ENCODE measurements at regions not wholly inside any gene's neighbourhood (a gene's known extent, or its start where the extent isn't known, plus 50 kb on each side); places are given as distances from the start of the nearest gene placed in this dataset.
A peak's percentile ranks its signal among the peaks of the same experiment; 100 is the strongest.

DNA sequence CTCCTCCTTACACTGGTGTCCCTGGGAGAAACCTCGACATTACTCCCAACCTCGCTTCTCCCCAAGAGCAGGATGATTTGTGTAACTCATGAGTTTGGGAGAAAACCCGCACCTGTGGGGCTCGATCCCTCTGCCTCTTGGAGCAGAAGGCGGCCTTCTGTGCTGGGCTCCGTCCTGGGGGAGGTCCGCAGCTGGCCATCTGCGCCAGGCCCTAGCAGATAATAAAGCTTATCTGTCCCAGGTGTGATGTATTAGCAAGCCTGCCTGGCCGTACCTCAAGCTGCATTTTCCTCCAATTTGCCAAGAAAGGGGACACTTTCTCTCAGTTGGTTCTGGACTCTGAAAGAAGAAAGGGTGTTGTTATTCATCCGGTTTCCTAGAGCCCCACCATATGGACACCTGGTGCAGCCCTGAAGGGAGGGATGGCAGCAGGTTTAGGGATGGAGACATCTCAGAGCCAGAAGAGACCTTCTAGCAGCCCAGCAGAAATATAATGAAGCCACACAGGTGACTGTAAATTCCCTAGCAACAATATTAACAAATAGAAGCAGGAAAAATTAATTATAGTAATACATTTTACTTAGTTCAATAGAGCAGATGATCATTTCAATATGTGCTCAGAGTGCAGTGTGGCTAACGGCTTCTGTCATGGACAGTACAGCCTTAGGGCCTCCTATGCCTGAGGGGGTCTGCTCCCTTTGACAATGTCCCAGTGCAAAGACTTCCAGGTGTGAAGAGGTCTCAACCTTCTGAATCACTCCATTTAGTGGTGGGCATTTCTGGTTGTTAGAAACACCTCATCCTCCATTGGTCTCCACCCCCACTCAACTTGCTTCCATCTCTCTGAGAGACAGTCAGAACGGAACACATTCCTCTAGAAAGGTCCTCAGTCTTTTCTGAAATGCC is 94.8 kb downstream of the CPN2 start:
- H3K4me3 ChIP-seq, result no peak overlapping the region
- intact Hi-C loops (cut with DNase I; ENCODE audit: low total_unique reads), result no loop called here
- H3K9me3 ChIP-seq, result peaks cover 0 to 6% of the 10 kb centered on the region in 2 donors
- H3K27me3 ChIP-seq, result no peaks in the 10 kb centered on the region
- no peak for DNase-seq (ENCODE audit: low spot score in 2 of 2)
- TF ChIP-seq, protein P1, sequence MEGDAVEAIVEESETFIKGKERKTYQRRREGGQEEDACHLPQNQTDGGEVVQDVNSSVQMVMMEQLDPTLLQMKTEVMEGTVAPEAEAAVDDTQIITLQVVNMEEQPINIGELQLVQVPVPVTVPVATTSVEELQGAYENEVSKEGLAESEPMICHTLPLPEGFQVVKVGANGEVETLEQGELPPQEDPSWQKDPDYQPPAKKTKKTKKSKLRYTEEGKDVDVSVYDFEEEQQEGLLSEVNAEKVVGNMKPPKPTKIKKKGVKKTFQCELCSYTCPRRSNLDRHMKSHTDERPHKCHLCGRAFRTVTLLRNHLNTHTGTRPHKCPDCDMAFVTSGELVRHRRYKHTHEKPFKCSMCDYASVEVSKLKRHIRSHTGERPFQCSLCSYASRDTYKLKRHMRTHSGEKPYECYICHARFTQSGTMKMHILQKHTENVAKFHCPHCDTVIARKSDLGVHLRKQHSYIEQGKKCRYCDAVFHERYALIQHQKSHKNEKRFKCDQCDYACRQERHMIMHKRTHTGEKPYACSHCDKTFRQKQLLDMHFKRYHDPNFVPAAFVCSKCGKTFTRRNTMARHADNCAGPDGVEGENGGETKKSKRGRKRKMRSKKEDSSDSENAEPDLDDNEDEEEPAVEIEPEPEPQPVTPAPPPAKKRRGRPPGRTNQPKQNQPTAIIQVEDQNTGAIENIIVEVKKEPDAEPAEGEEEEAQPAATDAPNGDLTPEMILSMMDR (IDR thresholded peaks at IDR 0.05), result no peak
- H3K4me1 ChIP-seq, result no peaks in the 10 kb centered on the region
- peak overlapping the region in 1 of 2 donors; percentile 69 for H3K27ac ChIP-seq
- H3K36me3 ChIP-seq, result no peaks in the 10 kb centered on the region

DNA sequence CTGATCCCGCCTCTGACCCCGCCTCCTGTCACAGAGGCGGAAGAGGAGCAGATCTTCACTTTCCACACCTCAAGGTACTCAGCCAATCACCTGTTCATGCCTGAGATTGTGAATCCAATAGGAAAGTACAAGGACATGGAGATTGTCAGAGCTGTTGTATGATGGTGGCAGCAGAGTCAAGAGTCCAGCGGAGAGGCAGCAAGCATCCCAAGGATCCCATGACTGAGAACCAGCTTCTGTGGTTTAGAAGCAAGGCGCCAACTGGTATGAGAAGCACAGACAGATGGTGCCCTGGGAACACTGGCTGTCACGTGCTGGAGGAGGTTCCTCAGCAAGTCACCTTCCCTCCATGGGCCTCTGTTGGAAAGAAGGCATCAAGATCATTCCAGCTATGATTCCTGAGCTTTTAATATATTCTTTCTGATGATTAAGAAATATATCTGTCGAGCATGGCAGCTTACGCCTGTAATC is 93.9 kb downstream of the CPN2 start:
- no peaks in the 10 kb centered on the region for H3K36me3 ChIP-seq
- peaks cover 0 to 6% of the 10 kb centered on the region in 2 donors for H3K9me3 ChIP-seq
- H3K4me1 ChIP-seq, result no peaks in the 10 kb centered on the region
- intact Hi-C loops (cut with DNase I; ENCODE audit: low total_unique reads), result no loop called here
- H3K27ac ChIP-seq, result no peak overlapping the region
- DNase-seq (ENCODE audit: low spot score in 2 of 2), result no peak
- no peaks in the 10 kb centered on the region for H3K27me3 ChIP-seq
- no peak overlapping the region for H3K4me3 ChIP-seq
- TF ChIP-seq POLR2A (IDR thresholded peaks at IDR 0.05) (no peak), POLR2AphosphoS5 (IDR thresholded peaks at IDR 0.05) (no peak)
- TF ChIP-seq, protein P1 (IDR thresholded peaks at IDR 0.05), result no peak

DNA sequence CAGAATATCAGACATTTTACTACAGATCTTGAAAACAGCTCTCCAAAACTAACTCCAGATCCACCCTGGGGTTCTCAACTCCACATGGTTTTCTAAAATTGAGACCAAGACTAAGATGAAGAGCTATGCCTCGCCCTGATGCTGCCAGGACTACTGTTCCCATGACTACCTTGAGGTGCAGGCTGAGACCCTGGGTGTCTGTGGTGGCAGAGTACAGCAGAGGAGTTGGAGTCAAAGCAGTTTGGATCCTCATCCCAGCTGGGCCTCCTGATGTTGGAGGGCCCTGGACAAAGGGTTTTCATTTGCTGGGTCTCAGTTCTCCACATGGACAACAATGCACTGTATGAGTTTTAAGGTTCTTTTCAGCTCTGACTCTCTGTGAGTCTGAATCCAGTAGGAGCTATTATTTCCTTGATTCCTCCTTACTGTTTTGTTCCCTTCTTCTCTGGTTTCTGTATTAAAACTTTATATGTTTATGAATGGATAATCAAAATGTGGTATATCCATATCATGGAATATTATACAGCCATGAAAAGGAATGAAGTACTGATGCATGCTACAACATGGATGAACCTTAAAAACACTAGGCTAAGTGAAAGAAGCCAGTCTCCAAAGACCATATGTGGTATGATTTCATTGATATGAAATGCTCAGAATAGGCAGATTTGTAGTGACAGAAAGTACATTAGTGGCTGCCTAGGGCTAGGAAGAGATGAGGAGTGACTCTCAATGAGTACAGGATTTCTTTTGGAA is 93.0 kb downstream of the CPN2 start:
- no peaks in the 10 kb centered on the region for H3K4me1 ChIP-seq
- DNase-seq (ENCODE audit: low spot score in 2 of 2), result peak in 1 of 2 donors; percentile 15

DNA sequence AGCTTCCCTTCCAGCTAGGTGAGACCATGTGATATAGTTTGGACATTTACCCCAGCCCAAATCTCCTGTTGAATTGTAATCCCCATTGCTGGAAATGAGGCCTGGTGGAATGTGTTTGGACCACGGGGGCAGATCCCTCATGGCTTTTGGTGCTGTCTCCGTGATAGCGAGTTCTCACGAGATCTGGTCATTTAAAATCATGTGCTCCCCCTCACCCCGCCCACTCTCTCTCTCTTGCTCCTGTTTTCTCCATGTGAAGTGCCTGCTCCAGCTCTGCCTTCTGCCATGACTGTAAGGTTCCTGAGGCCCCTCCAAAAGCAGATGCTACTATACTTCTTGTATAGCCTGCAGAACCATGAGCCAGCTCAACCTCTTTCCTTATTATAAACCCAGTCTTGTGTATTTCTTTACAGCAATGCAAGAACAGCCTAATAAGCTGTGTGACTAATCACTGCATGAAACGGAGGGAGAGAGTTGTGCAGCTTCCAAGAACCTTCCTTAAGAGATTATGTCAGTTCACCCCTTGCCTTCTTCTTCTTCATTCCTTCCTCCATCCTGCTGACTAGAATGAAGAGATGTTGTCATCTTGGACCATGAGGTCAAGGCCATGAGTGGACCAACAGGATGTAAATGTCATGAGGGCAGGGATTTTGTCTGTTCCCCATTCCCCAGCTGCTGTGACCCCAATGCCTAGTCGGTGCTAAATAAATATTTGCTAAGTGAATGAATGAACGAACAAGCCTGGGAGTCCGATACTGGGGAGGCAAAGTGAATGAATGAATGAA is 91.0 kb downstream of the CPN2 start:
- TF ChIP-seq POLR2A (IDR thresholded peaks at IDR 0.05) (no peak), POLR2AphosphoS5 (IDR thresholded peaks at IDR 0.05) (no peak)
- TF ChIP-seq, protein P1 (IDR thresholded peaks at IDR 0.05), result no peak
- H3K4me3 ChIP-seq, result no peak overlapping the region
- no peaks in the 10 kb centered on the region for H3K4me1 ChIP-seq
- H3K27me3 ChIP-seq, result no peaks in the 10 kb centered on the region
- H3K27ac ChIP-seq, result no peak overlapping the region
- intact Hi-C loops (cut with DNase I; ENCODE audit: low total_unique reads), result no loop called here
- H3K9me3 ChIP-seq, result peaks cover 0 to 6% of the 10 kb centered on the region in 2 donors
- H3K36me3 ChIP-seq, result no peaks in the 10 kb centered on the region
- DNase-seq (ENCODE audit: low spot score in 2 of 2), result no peak

More for the DNA sequence above, 93.0 kb downstream of the CPN2 start:
- no peak overlapping the region for H3K4me3 ChIP-seq
- H3K27ac ChIP-seq, result no peak overlapping the region
- peaks cover 0 to 6% of the 10 kb centered on the region in 2 donors for H3K9me3 ChIP-seq
- H3K36me3 ChIP-seq, result no peaks in the 10 kb centered on the region
- TF ChIP-seq POLR2A (IDR thresholded peaks at IDR 0.05), result no peak
- H3K27me3 ChIP-seq, result no peaks in the 10 kb centered on the region
- intact Hi-C loops (cut with DNase I; ENCODE audit: low total_unique reads), result no loop called here

DNA sequence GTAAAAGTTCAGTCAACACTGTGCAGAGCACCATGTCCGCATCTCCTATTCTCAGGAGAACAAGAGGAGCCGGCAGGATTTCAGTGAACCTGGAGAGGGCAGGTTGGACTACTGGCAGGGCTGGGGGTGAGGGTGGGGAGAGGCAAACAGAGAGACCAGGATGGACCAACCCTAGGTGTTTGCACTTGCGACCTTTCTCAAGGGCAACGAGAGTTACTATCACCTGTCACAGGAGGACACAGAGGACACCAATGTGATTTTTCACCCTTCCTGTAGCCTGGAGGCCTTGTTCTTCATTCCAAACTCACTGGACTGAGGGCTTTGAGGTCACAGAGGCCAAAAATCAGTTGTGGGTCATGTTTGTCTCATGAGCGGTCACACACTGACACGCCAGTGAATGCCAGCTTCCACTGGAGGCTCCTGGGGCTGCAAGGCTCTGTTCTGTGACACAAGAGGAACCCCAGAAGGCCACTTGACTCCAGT is 89.5 kb downstream of the CPN2 start:
- H3K36me3 ChIP-seq, result no peaks in the 10 kb centered on the region
- H3K4me3 ChIP-seq, result no peak overlapping the region
- intact Hi-C loops (cut with DNase I; ENCODE audit: low total_unique reads), result no loop called here
- H3K27ac ChIP-seq, result no peak overlapping the region
- peaks cover 0 to 6% of the 10 kb centered on the region in 2 donors for H3K9me3 ChIP-seq
- peaks cover 6 to 11% of the 10 kb centered on the region in 2 donors for H3K4me1 ChIP-seq
- TF ChIP-seq POLR2AphosphoS5 (IDR thresholded peaks at IDR 0.05) (no peak), POLR2A (IDR thresholded peaks at IDR 0.05) (no peak)
- TF ChIP-seq, protein P1 (IDR thresholded peaks at IDR 0.05), result no peak
- no peaks in the 10 kb centered on the region for H3K27me3 ChIP-seq
- DNase-seq (ENCODE audit: low spot score in 2 of 2), result peak in 1 of 2 donors; percentile 47

All from breast epithelium (tissue), 4 donors.